ENCODE measurements at regions not wholly inside any gene's neighbourhood (a gene's known extent, or its start where the extent isn't known, plus 50 kb on each side); places are given as distances from the start of the nearest gene placed in this dataset.

- Histone ChIP-seq H2AFZ (ENCODE audit: low read length) (no peak overlapping the region), H4K20me1 (ENCODE audit: control insufficient read depth, insufficient read depth, insufficient read length) (no peaks in the 10 kb centered on the region), H3K9ac (ENCODE audit: extremely low read depth, insufficient read length, low read length) (no peak overlapping the region), H3T11ph (ENCODE audit: low read length) (no peak overlapping the region), H2BK12ac (ENCODE audit: insufficient read length, low read depth, low read length) (no peak overlapping the region), H3K27me3 (ENCODE audit: insufficient read depth, low read length) (no peaks in the 10 kb centered on the region), H4K91ac (ENCODE audit: insufficient read length, low read depth, low read length) (no peak overlapping the region), H4K5ac (ENCODE audit: insufficient read length, low read depth, low read length) (no peak overlapping the region), H3K9me3 (ENCODE audit: control insufficient read depth, low read depth, low read length) (no peaks in the 10 kb centered on the region), H3K23me2 (ENCODE audit: insufficient read length, low read depth, low read length, poor library complexity, severe bottlenecking) (no peaks in the 10 kb centered on the region), H3K79me2 (ENCODE audit: insufficient read depth, low read length) (no peaks in the 10 kb centered on the region), H3K4ac (ENCODE audit: low read depth, low read length) (no peak overlapping the region), H3K14ac (ENCODE audit: insufficient read depth, low read length) (no peak overlapping the region), H2BK5ac (ENCODE audit: insufficient read length, low read length) (no peak overlapping the region), H2AK5ac (ENCODE audit: insufficient read length, low read length) (no peak overlapping the region), H2BK15ac (ENCODE audit: low read depth, low read length) (no peak overlapping the region), H3K4me2 (ENCODE audit: insufficient read depth, insufficient read length, low read length) (no peak overlapping the region), H3K56ac (ENCODE audit: insufficient read length, low read depth, low read length) (no peak overlapping the region), H3K18ac (ENCODE audit: insufficient read length, low read depth, low read length) (no peak overlapping the region), H3K79me1 (ENCODE audit: insufficient read depth, low read depth, low read length, poor library complexity, severe bottlenecking) (no peaks in the 10 kb centered on the region), H4K8ac (replicated peaks; ENCODE audit: insufficient read length, low read depth, low read length) (no peak overlapping the region), H3K23ac (ENCODE audit: insufficient read length, low read depth, low read length) (no peak overlapping the region), H3K27ac (ENCODE audit: insufficient read length, low read depth, low read length) (no peak overlapping the region), H2BK20ac (ENCODE audit: low read depth, low read length, poor library complexity, severe bottlenecking) (no peak overlapping the region), H3K4me1 (ENCODE audit: insufficient read depth, low read length) (no peaks in the 10 kb centered on the region), H2BK120ac (ENCODE audit: low read depth, low read length, poor library complexity, severe bottlenecking) (no peak overlapping the region)
- H3K27ac Mint-ChIP-seq: no peak overlapping the region
- no peak overlapping the region for H3K4me3 Mint-ChIP-seq
- peaks cover 14 to 20% of the 10 kb centered on the region in 2 experiments for H3K9me3 Mint-ChIP-seq
- no peaks in the 10 kb centered on the region; the same call in 1 of the 2 replicates for H3K27me3 Mint-ChIP-seq (ENCODE audit: low read depth)
- peaks cover 2 to 8% (median 2%) of the 10 kb centered on the region in 3 experiments; a peak in 6 of 7 replicates for H3K36me3 Mint-ChIP-seq (ENCODE audit: insufficient read depth in 1 of 3, low read depth in 3 of 3)
- H3K4me1 Mint-ChIP-seq: no peaks in the 10 kb centered on the region
- no peak for DNase-seq
- no peak for TF ChIP-seq CTCF (conservative IDR thresholded peaks at IDR 0.05)
Observed at GRCh38 chr6:88287696-88288095, 121.5 kb upstream of the CNR1 start.

Data from H9 (cell line).